LNCaP clone FGC (cell line): ENCODE measurements at regions not wholly inside any gene's neighbourhood (a gene's known extent, or its start where the extent isn't known, plus 50 kb on each side); places are given as distances from the start of the nearest gene placed in this dataset.
A peak's percentile ranks its signal among the peaks of the same experiment; 100 is the strongest.

Source experiments
- DNase-seq: peaks from one replicate; pipeline ENCODE4 v3.0.0-alpha.2; 2011; ENCODE audit warnings: low read depth
- H3K4me3 ChIP-seq: 2 replicates; pipeline ENCODE4 v1.5.1; 2011; ENCODE audit warnings: mild to moderate bottlenecking, low read depth, low read length, control low read depth
- CTCF ChIP-seq: IDR thresholded peaks from 2 replicates; pipeline ENCODE4 v1.5.1; 2012; ENCODE audit warnings: mild to moderate bottlenecking; ENCODE audit not compliant: control insufficient read depth, insufficient read depth; ENCODE audit errors: extremely low read depth

GRCh38 chr1:81484284-81484683 is 316.4 kb upstream of the ADGRL2 start:
- peak; percentile 75 for DNase-seq
- H3K4me3 ChIP-seq = no peak overlapping the region
- no peak for TF ChIP-seq CTCF

GRCh38 chr1:81478219-81478618 is 322.5 kb upstream of the ADGRL2 start:
- no peak overlapping the region for H3K4me3 ChIP-seq
- no peak for DNase-seq
- no peak for TF ChIP-seq CTCF

DNA sequence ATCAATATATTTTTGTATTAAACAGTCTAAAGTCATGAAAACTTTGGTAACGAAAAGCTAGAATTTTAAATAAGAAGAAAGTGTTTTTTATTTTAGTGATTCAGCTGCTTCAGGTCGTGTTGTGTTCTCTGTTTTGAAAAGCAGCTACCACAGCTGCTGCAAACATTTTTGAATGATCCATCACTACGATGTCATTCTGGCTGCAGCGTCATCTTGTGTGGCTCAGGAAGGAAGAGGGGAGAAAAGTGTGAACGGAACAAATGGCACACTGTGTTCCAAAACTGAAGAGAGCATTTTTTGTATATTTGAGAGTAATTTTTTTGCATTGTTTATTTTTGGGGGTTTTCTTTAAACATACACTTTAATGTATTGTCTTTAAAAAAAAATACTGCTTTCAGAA is 323.0 kb upstream of the ADGRL2 start:
- DNase-seq = no peak
- TF ChIP-seq CTCF = no peak
- H3K4me3 ChIP-seq = no peak overlapping the region

- DNase-seq = no peak
- TF ChIP-seq CTCF = no peak
These were observed 328.3 kb upstream of the ADGRL2 start for GRCh38 chr1:81472387-81472786.

DNA sequence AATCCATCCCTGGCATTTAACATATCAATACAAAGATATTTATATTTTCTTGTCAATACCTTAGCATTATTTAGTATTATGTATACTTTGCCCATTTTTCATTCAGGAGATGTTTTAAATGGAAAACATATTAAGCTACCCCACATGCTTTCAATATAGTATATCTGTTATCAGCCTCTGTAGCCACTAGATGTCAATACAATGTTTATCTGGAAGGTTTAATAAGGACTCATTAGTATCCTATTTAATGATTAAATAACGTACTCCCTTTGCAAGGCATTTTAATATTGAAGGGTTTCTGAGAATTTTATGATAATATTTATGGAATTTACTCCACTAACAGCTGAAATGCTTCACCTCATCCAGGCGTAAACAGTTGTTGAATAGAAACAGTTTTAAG is 329.5 kb upstream of the ADGRL2 start:
- DNase-seq = no peak
- H3K4me3 ChIP-seq = no peak overlapping the region
- peak; percentile 34 for TF ChIP-seq CTCF

More at GRCh38 chr1:81472387-81472786, 328.3 kb upstream of the ADGRL2 start:
- no peak overlapping the region for H3K4me3 ChIP-seq

- TF ChIP-seq CTCF = no peak
- no peak for DNase-seq
- H3K4me3 ChIP-seq = no peak overlapping the region
These were observed 330.5 kb upstream of the ADGRL2 start for GRCh38 chr1:81470275-81470674.

GRCh38 chr1:81467383-81467782 is 333.4 kb upstream of the ADGRL2 start:
- DNase-seq = no peak
- no peak overlapping the region for H3K4me3 ChIP-seq
- no peak for TF ChIP-seq CTCF
